Activated CD4-positive, alpha-beta memory T cell treated with anti-CD3 and anti-CD28 coated beads for 36 hours (primary cell): ENCODE measurements at regions not wholly inside any gene's neighbourhood (a gene's known extent, or its start where the extent isn't known, plus 50 kb on each side); places are given as distances from the start of the nearest gene placed in this dataset.

Experiments used
- CTCF ChIA-PET: fragments of 350-600 bp; sonication (Branson Sonifier 250); formaldehyde crosslinking; loops from one replicate; lab custom pipeline; 2021; ENCODE audit warnings: antibody characterized with exemption, inconsistent platforms; lab: Charles Lee
- POLR2A ChIA-PET: fragments of 350-600 bp; sonication (Branson Sonifier 250); formaldehyde crosslinking; loops from one replicate; lab custom pipeline; 2021; ENCODE audit warnings: antibody characterized with exemption; lab: Charles Lee
- DNase-seq: peaks from one replicate; pipeline ENCODE4 v3.0.0-alpha.2; 2020
- H3K27ac Mint-ChIP-seq: one replicate; pipeline ENCODE4 v1.8.0; 2021; ENCODE audit warnings: mixed read lengths
- H3K27me3 Mint-ChIP-seq: one replicate; pipeline ENCODE4 v1.8.0; 2021; ENCODE audit warnings: mixed read lengths
- H3K36me3 Mint-ChIP-seq: one replicate; pipeline ENCODE4 v1.8.0; 2021; ENCODE audit warnings: mixed read lengths
- H3K4me1 Mint-ChIP-seq: one replicate; pipeline ENCODE4 v1.8.0; 2021; ENCODE audit warnings: low read depth, mixed read lengths
- H3K4me3 Mint-ChIP-seq: one replicate; pipeline ENCODE4 v1.8.0; 2021; ENCODE audit warnings: mild to moderate bottlenecking, mixed read lengths
- H3K9me3 Mint-ChIP-seq: one replicate; pipeline ENCODE4 v1.8.0; 2021; ENCODE audit warnings: mixed read lengths
- intact Hi-C: fragments of 100-400 bp; cut with micrococcal nuclease; formaldehyde crosslinking; loops from one replicate; pipeline ENCODE4 v1.15.1; 2023

DNA sequence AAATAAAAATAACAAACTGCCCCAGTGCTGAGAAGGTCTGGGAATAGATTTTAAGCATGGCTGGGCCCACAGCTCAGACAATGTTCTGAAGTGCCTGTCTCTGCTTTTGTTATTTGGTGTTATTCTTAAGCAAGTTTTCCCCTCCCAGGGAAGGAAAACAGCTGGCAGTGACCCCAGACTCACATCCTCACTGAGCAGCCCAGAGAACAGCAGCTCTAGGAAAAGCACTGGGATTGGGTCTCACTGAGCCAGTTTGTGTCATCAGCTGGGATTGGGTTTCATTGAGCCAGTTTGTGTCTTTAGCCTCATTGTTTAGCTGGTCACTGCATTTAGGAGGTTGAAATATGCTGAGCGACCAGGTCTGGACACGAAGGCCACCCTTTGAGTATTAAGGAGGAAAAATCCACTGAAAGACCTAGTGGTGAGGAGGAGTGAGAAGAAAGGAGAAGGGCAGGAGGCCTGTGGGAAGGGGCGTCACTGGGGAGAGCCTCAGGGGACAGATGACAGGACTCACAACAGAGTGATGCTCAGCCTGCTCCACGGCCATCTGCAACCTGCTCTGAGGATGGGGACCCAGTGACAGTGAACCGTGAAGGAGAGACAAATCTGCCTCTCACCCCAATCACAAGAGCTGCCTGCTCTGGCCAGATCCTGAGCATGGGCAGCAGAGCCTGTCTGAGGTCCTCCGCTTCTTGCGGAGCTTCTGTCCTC is 103.8 kb downstream of the TOMM20 start:
- no peak overlapping the region for H3K27ac Mint-ChIP-seq
- peaks cover 31% of the 10 kb centered on the region for H3K4me1 Mint-ChIP-seq
- peaks cover 2% of the 10 kb centered on the region for H3K36me3 Mint-ChIP-seq
- intact Hi-C loops: no loop called here
- H3K27me3 Mint-ChIP-seq: no peaks in the 10 kb centered on the region
- DNase-seq: no peak
- CTCF ChIA-PET: interaction anchor here (0.7 to 1.0 kb wide), 3 partner anchors 23 to 427 kb away, joined by 3 to 4 read pairs (median 3); no protein-coding TSS in a partner anchor
- no peak overlapping the region for H3K4me3 Mint-ChIP-seq
- POLR2A ChIA-PET: interaction anchor here (1.3 to 2.0 kb wide), 4 partner anchors 9 to 413 kb away, joined by 4 to 8 read pairs (median 4); no protein-coding TSS in a partner anchor
- H3K9me3 Mint-ChIP-seq: peaks cover 8% of the 10 kb centered on the region

DNA sequence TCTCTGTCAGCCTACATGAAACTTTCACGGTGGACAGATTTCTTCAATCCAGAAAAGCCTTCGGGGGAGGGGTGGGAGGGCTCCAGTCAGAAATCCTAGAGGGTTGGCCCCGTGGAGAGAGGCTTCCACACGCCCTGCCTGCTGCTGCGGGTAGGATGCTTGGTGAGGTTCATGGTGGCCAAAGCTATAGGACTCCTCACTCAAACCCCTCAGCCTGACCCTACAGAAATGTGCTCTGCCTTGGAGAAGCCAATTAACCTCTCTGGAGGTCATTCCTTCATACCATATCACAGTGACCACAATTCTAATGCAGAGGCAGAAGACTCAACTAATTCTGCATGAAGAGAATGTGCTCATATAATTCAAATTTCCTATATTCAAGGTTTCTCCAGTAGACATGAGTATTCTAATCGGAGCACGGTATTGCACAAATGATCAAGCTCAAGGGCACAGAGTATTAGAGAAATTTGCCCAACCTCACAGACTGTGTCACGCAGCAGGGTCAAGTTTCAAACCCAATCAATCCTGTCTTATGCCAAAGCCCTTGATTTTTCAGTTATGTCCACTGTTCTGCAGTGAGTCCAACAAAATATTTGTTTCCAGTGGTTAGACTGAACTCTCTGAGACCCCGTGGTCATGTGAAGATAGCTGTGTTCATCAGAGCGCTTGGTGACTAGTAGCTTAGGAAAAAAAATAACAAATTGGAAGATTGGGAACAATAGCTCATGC is 104.8 kb downstream of the TOMM20 start:
- Mint-ChIP-seq H3K4me1 (peaks cover 41% of the 10 kb centered on the region), H3K27ac (no peak overlapping the region), H3K27me3 (no peaks in the 10 kb centered on the region), H3K4me3 (no peak overlapping the region), H3K36me3 (peaks cover 2% of the 10 kb centered on the region), H3K9me3 (peaks cover 8% of the 10 kb centered on the region)
- DNase-seq: no peak
- ChIA-PET POLR2A (interaction anchor here (1.3 to 2.0 kb wide), 4 partner anchors 8 to 412 kb away, joined by 4 to 8 read pairs (median 4); no protein-coding TSS in a partner anchor), CTCF (interaction anchor here (0.8 to 1.1 kb wide), 3 partner anchors 24 to 426 kb away, joined by 3 to 4 read pairs (median 3); no protein-coding TSS in a partner anchor)
- intact Hi-C loops: no loop called here

DNA sequence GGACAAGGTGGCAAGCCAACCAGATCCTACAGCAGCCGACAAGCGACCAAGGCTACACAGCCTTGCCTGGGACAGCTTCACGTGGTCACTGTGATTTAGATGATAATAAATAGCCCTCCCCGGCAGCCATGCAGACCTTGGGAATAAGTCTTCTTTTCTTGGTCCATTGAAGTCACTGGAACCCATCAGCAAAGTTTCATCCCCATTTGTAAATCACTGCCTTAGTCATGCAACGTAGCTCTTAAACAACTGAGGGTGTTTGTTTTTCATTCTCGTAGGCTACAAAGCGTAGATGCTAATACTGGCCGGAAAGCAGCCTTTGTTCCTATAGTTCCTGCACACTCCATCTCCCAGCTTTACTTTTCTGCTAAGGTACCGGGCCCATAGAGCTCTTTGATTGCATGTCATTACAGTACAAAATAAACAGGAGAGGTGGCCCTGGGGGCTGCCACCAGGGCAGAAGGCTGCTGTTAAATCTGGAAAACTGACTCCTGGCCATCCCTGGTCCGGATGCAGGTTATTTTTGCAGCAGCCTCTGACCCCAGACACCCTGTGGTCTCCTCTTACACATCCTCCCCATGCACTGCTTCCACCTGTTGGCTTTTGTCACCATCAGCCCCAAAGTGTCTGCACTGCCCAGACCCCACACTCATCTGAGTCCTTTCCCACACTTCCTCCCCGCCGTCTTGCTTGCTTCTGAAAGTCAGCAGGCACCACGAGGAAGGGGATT is 105.5 kb downstream of the TOMM20 start:
- Mint-ChIP-seq H3K27me3 (no peaks in the 10 kb centered on the region), H3K9me3 (peaks cover 10% of the 10 kb centered on the region), H3K4me3 (no peak overlapping the region), H3K4me1 (peaks cover 49% of the 10 kb centered on the region), H3K36me3 (peaks cover 5% of the 10 kb centered on the region), H3K27ac (no peak overlapping the region)
- ChIA-PET POLR2A (interaction anchor here (1.0 to 1.3 kb wide), 2 partner anchors 20 to 411 kb away, joined by 3 to 4 read pairs; no protein-coding TSS in a partner anchor), CTCF (interaction anchor here (1.1 to 1.3 kb wide), 2 partner anchors 177 to 392 kb away, joined by 3 to 4 read pairs; no protein-coding TSS in a partner anchor)
- peak; percentile 47 for DNase-seq
- intact Hi-C loops: no loop called here

- peaks cover 12% of the 10 kb centered on the region for H3K9me3 Mint-ChIP-seq
- ChIA-PET CTCF (interaction anchor here (1.1 to 1.3 kb wide), 2 partner anchors 177 to 393 kb away, joined by 3 to 4 read pairs; no protein-coding TSS in a partner anchor), POLR2A (interaction anchor here (1.0 kb wide), 1 partner anchor 20 kb away, joined by 3 read pairs; no protein-coding TSS in a partner anchor)
- no peaks in the 10 kb centered on the region for H3K27me3 Mint-ChIP-seq
- no peak for DNase-seq
- intact Hi-C loops: no loop called here
- peak overlapping the region; percentile 35 for H3K27ac Mint-ChIP-seq
- peaks cover 9% of the 10 kb centered on the region for H3K36me3 Mint-ChIP-seq
- H3K4me3 Mint-ChIP-seq: no peak overlapping the region
- H3K4me1 Mint-ChIP-seq: peaks cover 55% of the 10 kb centered on the region
These were observed 106.2 kb downstream of the TOMM20 start for GRCh38 chr1:235022341-235022980.

DNA sequence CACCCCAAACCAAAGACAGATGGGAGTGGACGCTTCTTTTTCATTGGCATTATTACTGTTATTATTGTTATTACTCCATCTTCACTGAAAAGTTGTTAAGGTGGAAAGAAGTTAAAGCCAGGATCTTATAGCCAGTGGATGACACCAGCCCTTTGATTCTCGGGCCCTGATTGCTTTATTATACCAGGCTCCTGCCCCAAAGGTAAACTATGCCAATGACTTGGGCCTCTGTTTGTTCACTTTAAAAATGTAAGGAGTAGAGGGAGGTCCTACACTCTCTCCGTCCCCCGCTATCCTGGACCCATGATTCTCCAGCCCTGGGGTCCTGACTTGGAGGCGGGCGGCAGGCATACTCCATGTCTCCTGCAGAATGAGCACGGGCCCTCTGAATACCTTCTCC is 106.8 kb downstream of the TOMM20 start:
- intact Hi-C loops: no loop called here
- no peak for DNase-seq
- peaks cover 7% of the 10 kb centered on the region for H3K9me3 Mint-ChIP-seq
- H3K4me1 Mint-ChIP-seq: peaks cover 59% of the 10 kb centered on the region
- POLR2A ChIA-PET: interaction anchor here (1.0 kb wide), 1 partner anchor 21 kb away, joined by 3 read pairs; no protein-coding TSS in a partner anchor
- no peak overlapping the region for H3K4me3 Mint-ChIP-seq
- peaks cover 7% of the 10 kb centered on the region for H3K36me3 Mint-ChIP-seq
- CTCF ChIA-PET: interaction anchor here (1.3 kb wide), 1 partner anchor 394 kb away, joined by 4 read pairs; no protein-coding TSS in a partner anchor
- H3K27me3 Mint-ChIP-seq: no peaks in the 10 kb centered on the region
- H3K27ac Mint-ChIP-seq: peak overlapping the region; percentile 35

DNA sequence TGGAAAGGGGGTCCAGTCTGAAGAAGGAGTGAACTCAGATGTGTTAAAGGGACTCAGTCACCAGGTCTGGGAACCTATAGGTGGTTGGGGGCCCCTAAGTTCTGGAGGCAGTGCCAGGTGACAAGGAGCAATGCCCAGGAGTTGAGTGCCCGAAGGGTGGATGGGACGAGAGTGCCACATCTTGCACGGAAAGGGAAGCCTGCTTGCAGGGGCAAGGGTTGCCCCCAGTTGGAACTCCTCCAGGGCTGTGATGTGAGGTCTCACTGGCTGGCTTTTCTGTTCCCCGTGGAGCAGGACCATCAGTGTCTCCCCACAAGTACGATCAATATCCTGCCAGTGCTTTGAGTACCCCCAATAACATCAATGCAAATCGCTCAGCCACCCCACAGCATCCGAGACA is 107.3 kb downstream of the TOMM20 start:
- intact Hi-C loops: no loop called here
- ChIA-PET POLR2A (no interaction called here), CTCF (no interaction called here)
- Mint-ChIP-seq H3K9me3 (peaks cover 5% of the 10 kb centered on the region), H3K4me1 (peaks cover 60% of the 10 kb centered on the region), H3K27ac (no peak overlapping the region), H3K36me3 (peaks cover 7% of the 10 kb centered on the region), H3K27me3 (no peaks in the 10 kb centered on the region), H3K4me3 (no peak overlapping the region)
- no peak for DNase-seq

DNA sequence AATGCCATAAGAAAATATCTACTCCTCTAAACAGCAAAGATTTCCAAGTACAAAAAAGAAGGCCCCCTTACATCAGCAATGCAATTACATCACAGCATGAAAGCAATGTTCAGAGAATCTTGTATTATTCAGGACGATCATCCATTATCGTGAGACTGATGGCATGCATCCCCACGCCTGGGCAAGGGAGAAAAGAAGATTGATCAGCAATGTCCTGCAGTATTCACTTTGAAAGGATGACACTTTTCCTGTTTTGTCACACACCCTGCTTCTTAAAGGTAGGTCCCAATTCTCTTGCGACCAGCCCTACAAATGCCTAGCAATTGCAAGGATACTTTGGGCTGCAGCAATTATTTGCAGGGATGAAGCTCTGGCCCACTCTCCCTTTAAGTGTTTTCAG is 108.7 kb downstream of the TOMM20 start:
- Mint-ChIP-seq H3K36me3 (peaks cover 7% of the 10 kb centered on the region), H3K4me3 (peak overlapping the region; percentile 24), H3K27ac (peak overlapping the region; percentile 66), H3K4me1 (peaks cover 68% of the 10 kb centered on the region), H3K27me3 (no peaks in the 10 kb centered on the region), H3K9me3 (peaks cover 5% of the 10 kb centered on the region)
- ChIA-PET CTCF (interaction anchor here (1.3 kb wide), 1 partner anchor 27 kb away, joined by 5 read pairs; no protein-coding TSS in a partner anchor), POLR2A (no interaction called here)
- DNase-seq: no peak
- intact Hi-C loops: no loop called here

DNA sequence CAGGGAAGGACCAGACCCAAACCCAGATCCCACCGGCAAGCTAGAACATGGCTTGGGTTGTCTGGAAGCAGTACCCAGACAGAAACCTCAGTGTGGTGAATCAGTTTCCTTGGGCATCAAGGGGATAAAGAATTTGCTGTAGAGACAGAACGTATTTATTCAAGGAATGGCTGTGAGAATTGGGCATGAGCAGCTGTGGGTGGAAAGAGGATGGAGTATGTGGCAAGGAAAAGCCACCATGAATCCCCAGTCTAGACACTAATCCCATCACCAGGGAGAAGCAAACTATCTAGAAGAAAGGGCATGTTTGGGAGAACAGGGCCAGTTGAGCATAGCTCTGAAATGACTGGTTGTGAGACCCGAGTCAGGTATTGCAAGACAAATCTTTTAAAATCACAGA is 109.2 kb downstream of the TOMM20 start:
- Mint-ChIP-seq H3K9me3 (peaks cover 5% of the 10 kb centered on the region), H3K4me3 (peak overlapping the region; percentile 24), H3K36me3 (peaks cover 7% of the 10 kb centered on the region), H3K4me1 (peaks cover 73% of the 10 kb centered on the region), H3K27ac (peak overlapping the region; percentile 66), H3K27me3 (no peaks in the 10 kb centered on the region)
- ChIA-PET POLR2A (no interaction called here), CTCF (interaction anchor here (1.3 kb wide), 1 partner anchor 28 kb away, joined by 5 read pairs; no protein-coding TSS in a partner anchor)
- intact Hi-C loops: no loop called here
- DNase-seq: no peak

GRCh38 chr1:235018720-235019444 is 109.8 kb downstream of the TOMM20 start:
- CTCF ChIA-PET: no interaction called here
- Mint-ChIP-seq H3K4me1 (peaks cover 76% of the 10 kb centered on the region), H3K4me3 (peak overlapping the region; percentile 24), H3K27me3 (no peaks in the 10 kb centered on the region), H3K9me3 (peaks cover 5% of the 10 kb centered on the region), H3K36me3 (peaks cover 7% of the 10 kb centered on the region), H3K27ac (peak overlapping the region; percentile 66)
- intact Hi-C loops: no loop called here
- POLR2A ChIA-PET: interaction anchor here (0.7 kb wide), 1 partner anchor 39 kb away, joined by 3 read pairs; no protein-coding TSS in a partner anchor
- DNase-seq: peak; percentile 74

GRCh38 chr1:235018161-235018560 is 110.5 kb downstream of the TOMM20 start:
- Mint-ChIP-seq H3K27ac (peak overlapping the region; percentile 66), H3K27me3 (no peaks in the 10 kb centered on the region), H3K4me1 (peaks cover 74% of the 10 kb centered on the region), H3K9me3 (peaks cover 5% of the 10 kb centered on the region), H3K4me3 (no peak overlapping the region), H3K36me3 (peaks cover 7% of the 10 kb centered on the region)
- ChIA-PET POLR2A (interaction anchor here (0.7 to 3.3 kb wide), 3 partner anchors 17 to 57 kb away, joined by 3 to 23 read pairs (median 3); no protein-coding TSS in a partner anchor), CTCF (interaction anchor here (1.2 kb wide), 1 partner anchor 65 kb away, joined by 7 read pairs; no protein-coding TSS in a partner anchor)
- DNase-seq: no peak
- intact Hi-C loops: no loop called here
